Motor neuron (in vitro differentiated cells): ENCODE measurements at regions not wholly inside any gene's neighbourhood (a gene's known extent, or its start where the extent isn't known, plus 50 kb on each side); places are given as distances from the start of the nearest gene placed in this dataset.
A peak's percentile ranks its signal among the peaks of the same experiment; 100 is the strongest.

Experiments used
- ATAC-seq, 8 experiments: fragments of 200-7000 bp; cut with Tn5 transposase; replicated peaks in 6 of 8; 2 replicates each; pipeline ENCODE4 v1.8.0; 2021; ENCODE audit warnings: mild to moderate bottlenecking in 8 of 8, moderate library complexity in 8 of 8
- H3K27ac ChIP-seq, 2 donors: fragments of 250-450 bp; sonication (Bioruptor Pico); 2 replicates each; pipeline ENCODE4 v1.9.0; 2021; ENCODE audit warnings: antibody characterized with exemption in 2 of 2, mild to moderate bottlenecking in 2 of 2, moderate library complexity in 1 of 2
- H3K4me1 ChIP-seq, 2 donors: fragments of 250-450 bp; sonication (Bioruptor Pico); replicated peaks in 1 of 2; 2 replicates each; pipeline ENCODE4 v1.6.1; 2021; ENCODE audit warnings: antibody characterized with exemption in 2 of 2, mild to moderate bottlenecking in 2 of 2, moderate library complexity in 1 of 2
- H3K4me3 ChIP-seq, 5 donors: fragments of 250-450 bp; sonication (Bioruptor Pico); 2 replicates each; pipeline ENCODE4 v1.9.0; 2021; ENCODE audit warnings: antibody characterized with exemption in 5 of 5, mild to moderate bottlenecking in 5 of 5, moderate library complexity in 4 of 5
- WGBS, 10 experiments: fragments of 450-650 bp; shearing (Covaris generic); methylation state at CpG; one replicate each; pipeline ENCODE4 v1.0.0; 2022; 5-methylcytosine and 5-hydroxymethylcytosine counted together
- in situ Hi-C, 9 experiments: fragments of 400-800 bp; cut with MboI; loops; one replicate each; pipeline ENCODE4 v1.15.0; 2021; ENCODE audit warnings: low sequenced_read_pairs in 9 of 9, low pct_unique_long_range_greater_than_20kb in 2 of 9; ENCODE audit not compliant: unreplicated experiment in 9 of 9

- ATAC-seq = no peak
- Histone ChIP-seq H3K27ac (no peak overlapping the region), H3K4me3 (no peak overlapping the region), H3K4me1 (no peaks in the 10 kb centered on the region)
- 20 to 100% (median 80%) methylated on average over 1 to 3 of the region's 3 CpGs; no CpG with 5 or more reads in 2 of the 10 experiments for WGBS, 10 experiments
- in situ Hi-C loops = no loop called here
Measured at GRCh38 chr21:32888971-32889370, 117.4 kb upstream of the PAXBP1 start.

DNA sequence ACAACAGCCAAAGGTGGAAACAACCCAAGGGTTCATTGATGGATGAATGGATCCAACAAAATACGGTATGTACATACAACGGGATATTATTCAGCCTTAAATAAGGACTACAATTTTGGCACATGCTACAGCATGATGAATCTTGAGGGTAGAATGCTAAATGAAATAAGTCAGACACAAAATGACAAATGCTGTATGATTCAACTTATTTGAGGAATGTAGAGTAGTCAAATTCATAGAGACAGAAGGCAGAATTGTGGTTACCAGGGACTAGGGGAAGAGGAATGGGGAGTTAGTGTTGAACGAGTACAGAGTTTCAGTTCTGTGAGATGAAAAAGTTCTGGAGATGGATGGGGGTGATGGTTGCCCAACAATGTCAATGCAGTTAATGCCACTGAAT is 118.0 kb upstream of the PAXBP1 start:
- in situ Hi-C loops = no loop called here
- no peak overlapping the region for H3K4me3 ChIP-seq
- 8 to 100% (median 86%) methylated on average over 1 to 3 of the region's 3 CpGs; no CpG with 5 or more reads in 2 of the 10 experiments for WGBS, 10 experiments
- H3K4me1 ChIP-seq = no peaks in the 10 kb centered on the region
- H3K27ac ChIP-seq = no peak overlapping the region
- no peak for ATAC-seq

- in situ Hi-C loops = no loop called here
- ATAC-seq = no peak
- Histone ChIP-seq H3K4me1 (no peaks in the 10 kb centered on the region), H3K27ac (no peak overlapping the region), H3K4me3 (no peak overlapping the region)
Measured at GRCh38 chr21:32894321-32894720, 122.8 kb upstream of the PAXBP1 start.

GRCh38 chr21:32900814-32901213 is 124.9 kb upstream of the OLIG2 start:
- WGBS, 10 experiments = 0 to 91% (median 63%) methylated on average over 1 to 4 of the region's 4 CpGs; no CpG with 5 or more reads in 2 of the 10 experiments
- in situ Hi-C loops = no loop called here
- H3K27ac ChIP-seq = no peak overlapping the region
- ATAC-seq = no peak
- H3K4me1 ChIP-seq = no peaks in the 10 kb centered on the region
- no peak overlapping the region for H3K4me3 ChIP-seq

GRCh38 chr21:32907521-32907920 is 118.2 kb upstream of the OLIG2 start:
- ATAC-seq = no peak
- no peak overlapping the region for H3K27ac ChIP-seq
- H3K4me3 ChIP-seq = no peak overlapping the region
- WGBS, 10 experiments = 15 to 100% (median 90%) methylated on average over 1 to 3 of the region's 3 CpGs
- in situ Hi-C loops = no loop called here
- no peaks in the 10 kb centered on the region for H3K4me1 ChIP-seq

- no peaks in the 10 kb centered on the region for H3K4me1 ChIP-seq
- no peak for ATAC-seq
- in situ Hi-C loops = no loop called here
- no peak overlapping the region for H3K27ac ChIP-seq
- no peak overlapping the region for H3K4me3 ChIP-seq
- 5 to 94% (median 59%) methylated on average over 2 to 3 of the region's 3 CpGs; no CpG with 5 or more reads in 2 of the 10 experiments for WGBS, 10 experiments
Measured at GRCh38 chr21:32908534-32908933, 117.2 kb upstream of the OLIG2 start.

- Histone ChIP-seq H3K27ac (no peak overlapping the region), H3K4me1 (no peaks in the 10 kb centered on the region), H3K4me3 (no peak overlapping the region)
- ATAC-seq = no peak
- 45 to 94% (median 69%) methylated on average over 2 to 5 of the region's 5 CpGs for WGBS, 10 experiments
- in situ Hi-C loops = no loop called here
Measured at GRCh38 chr21:32909393-32909792, 116.3 kb upstream of the OLIG2 start.

GRCh38 chr21:32914424-32915039 is 111.2 kb upstream of the OLIG2 start:
- in situ Hi-C loops = no loop called here
- 0 to 100% (median 83%) methylated on average over 1 to 3 of the region's 3 CpGs; no CpG with 5 or more reads in 1 of the 10 experiments for WGBS, 10 experiments
- H3K4me1 ChIP-seq = peaks cover 20 to 21% of the 10 kb centered on the region in 2 donors
- no peak overlapping the region for H3K27ac ChIP-seq
- H3K4me3 ChIP-seq = no peak overlapping the region
- no peak for ATAC-seq

GRCh38 chr21:32915099-32915498 is 110.6 kb upstream of the OLIG2 start:
- WGBS, 10 experiments = 33 to 100% (median 84%) methylated on average over 1 of the region's 1 CpG; no CpG with 5 or more reads in 2 of the 10 experiments
- no peak overlapping the region for H3K27ac ChIP-seq
- in situ Hi-C loops = no loop called here
- H3K4me1 ChIP-seq = peaks cover 23 to 24% of the 10 kb centered on the region in 2 donors
- no peak for ATAC-seq
- no peak overlapping the region for H3K4me3 ChIP-seq

DNA sequence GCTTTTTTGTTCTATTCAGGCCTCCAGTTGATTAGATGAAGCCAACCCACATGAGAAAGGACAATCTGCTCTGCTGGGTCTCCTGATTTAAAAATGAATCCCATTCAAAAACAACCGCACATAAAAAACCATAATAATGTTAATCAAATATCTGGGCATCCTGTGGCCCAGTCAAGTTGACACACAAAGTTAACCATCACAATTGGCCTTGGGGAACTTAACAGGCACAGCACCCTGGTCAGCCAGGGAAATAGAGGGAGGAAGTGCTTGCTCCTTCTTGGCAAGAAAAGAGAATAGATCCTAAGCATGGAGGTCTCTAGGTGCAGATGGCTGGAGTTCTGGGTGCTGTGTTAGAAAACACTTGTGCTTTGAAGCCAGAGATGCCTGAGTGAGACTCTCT is 109.6 kb upstream of the OLIG2 start:
- ATAC-seq = no peak
- H3K4me1 ChIP-seq = peaks cover 23 to 24% of the 10 kb centered on the region in 2 donors
- no peak overlapping the region for H3K4me3 ChIP-seq
- no peak overlapping the region for H3K27ac ChIP-seq
- 86 to 100% (median 89%) methylated on average over 1 of the region's 1 CpG; no CpG with 5 or more reads in 5 of the 10 experiments for WGBS, 10 experiments
- in situ Hi-C loops = no loop called here

DNA sequence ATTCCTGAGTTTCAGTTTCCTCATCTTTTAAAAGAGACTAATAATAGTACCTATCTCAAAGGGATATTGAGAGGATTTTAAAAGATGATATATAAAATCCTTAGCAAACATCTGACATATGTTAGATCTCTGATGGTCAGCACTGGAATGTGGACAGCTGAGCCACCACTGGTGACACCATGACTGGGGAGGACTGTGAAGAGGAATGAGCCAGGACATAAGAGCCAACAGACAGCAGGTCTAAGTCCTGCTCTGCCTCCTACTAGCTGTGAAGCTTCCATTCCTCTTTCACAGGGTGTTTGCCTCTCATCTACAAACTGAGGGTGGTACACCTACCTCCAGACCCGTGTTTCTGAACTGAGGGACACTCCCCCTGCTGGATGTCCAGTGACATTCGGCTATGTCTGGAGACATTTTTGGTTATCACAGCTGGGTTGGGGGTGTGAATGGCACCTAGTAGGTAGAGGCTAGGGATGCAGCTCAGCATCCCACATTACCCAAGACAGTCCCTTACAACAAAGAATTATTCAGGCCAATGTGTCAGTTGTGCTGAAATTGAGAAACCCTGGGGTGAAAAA is 109.1 kb upstream of the OLIG2 start:
- no peak overlapping the region for H3K27ac ChIP-seq
- in situ Hi-C loops = no loop called here
- ATAC-seq = peak in 1 of 8 experiments; percentile 39
- peaks cover 23 to 24% of the 10 kb centered on the region in 2 donors for H3K4me1 ChIP-seq
- H3K4me3 ChIP-seq = no peak overlapping the region
- WGBS, 10 experiments = 25 to 86% (median 79%) methylated on average over 1 to 2 of the region's 2 CpGs; no CpG with 5 or more reads in 4 of the 10 experiments

- peaks cover 23 to 24% of the 10 kb centered on the region in 2 donors for H3K4me1 ChIP-seq
Measured at GRCh38 chr21:32917362-32918135, 108.2 kb upstream of the OLIG2 start.

DNA sequence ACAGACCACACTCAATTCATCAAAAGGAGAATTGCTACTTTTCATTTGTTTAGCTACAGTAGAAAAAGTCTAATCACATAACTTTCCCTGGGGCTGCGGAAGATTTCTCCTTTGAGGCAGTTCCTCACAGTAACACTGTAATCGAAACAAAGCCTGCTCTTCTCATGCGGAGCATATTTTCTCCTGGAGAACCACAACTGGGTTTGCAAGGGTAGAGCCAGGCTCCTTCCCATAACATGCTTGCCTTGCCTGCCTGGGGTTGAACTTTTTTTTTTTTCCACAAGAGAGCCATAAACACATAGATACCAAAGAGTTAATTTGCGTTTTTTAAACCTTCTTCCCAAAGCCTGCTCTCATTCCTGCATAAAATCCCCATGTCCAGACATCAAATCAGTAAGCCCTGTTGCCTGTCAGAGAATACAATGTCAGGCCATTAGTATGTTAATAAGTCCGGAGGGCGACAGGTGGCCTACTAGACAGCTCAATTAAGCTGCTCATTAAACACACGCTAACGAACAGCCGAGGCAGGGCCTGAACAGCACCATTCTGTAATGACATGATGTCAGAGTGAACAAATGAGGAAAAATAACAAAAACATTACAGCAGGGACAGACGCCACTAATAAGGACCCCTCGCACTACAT is 107.1 kb upstream of the OLIG2 start:
- peaks cover 23 to 24% of the 10 kb centered on the region in 2 donors for H3K4me1 ChIP-seq
- in situ Hi-C loops = no loop called here
- 9 to 77% (median 27%) methylated on average over 2 to 11 of the region's 11 CpGs; no CpG with 5 or more reads in 1 of the 10 experiments for WGBS, 10 experiments
- H3K27ac ChIP-seq = no peak overlapping the region
- peak in 5 of 8 experiments; percentile 92 to 97 (median 95) for ATAC-seq
- no peak overlapping the region for H3K4me3 ChIP-seq

More at GRCh38 chr21:32917362-32918135, 108.2 kb upstream of the OLIG2 start:
- WGBS, 10 experiments = 10 to 100% (median 66%) methylated on average over 2 to 8 of the region's 10 CpGs; no CpG with 5 or more reads in 3 of the 10 experiments
- ATAC-seq = peak in 3 of 8 experiments; percentile 55 to 69 (median 59)
- H3K27ac ChIP-seq = peak overlapping the region in 1 of 2 donors; percentile 11
- no peak overlapping the region for H3K4me3 ChIP-seq
- in situ Hi-C loops = no loop called here
